GM23338 (cell line): ENCODE measurements at regions not wholly inside any gene's neighbourhood (a gene's known extent, or its start where the extent isn't known, plus 50 kb on each side); places are given as distances from the start of the nearest gene placed in this dataset.

ENCODE experiments used
- ATAC-seq: fragments of 200-7000 bp; cut with Tn5 transposase; 3 replicates; pipeline ENCODE4 v1.9.1; 2020
- DNase-seq: peaks from one replicate; pipeline ENCODE4 v3.0.0-alpha.2; 2015; ENCODE audit warnings: low spot score
- H2AFZ ChIP-seq: fragments of 200-600 bp; sonication (generic); 2 replicates; pipeline ENCODE4 v1.8.0; 2016; ENCODE audit warnings: antibody characterized with exemption, mild to moderate bottlenecking, moderate library complexity
- H3F3A ChIP-seq: fragments of 200-600 bp; sonication (generic); replicated peaks from 2 replicates; pipeline ENCODE4 v1.8.0; 2017; ENCODE audit warnings: antibody characterized with exemption, mixed run types, low read depth
- H3K27ac ChIP-seq: fragments of 200-600 bp; sonication (generic); 2 replicates; pipeline ENCODE4 v1.6.1; 2016; ENCODE audit warnings: low read depth
- H3K27me3 ChIP-seq: fragments of 200-600 bp; sonication (generic); 2 replicates; pipeline ENCODE4 v1.8.0; 2016; ENCODE audit warnings: mild to moderate bottlenecking, mixed run types, moderate library complexity; ENCODE audit not compliant: insufficient read depth
- H3K36me3 ChIP-seq: fragments of 200-600 bp; sonication (generic); 2 replicates; pipeline ENCODE4 v1.8.0; 2016; ENCODE audit warnings: mild to moderate bottlenecking; ENCODE audit not compliant: insufficient read depth
- H3K4me1 ChIP-seq: fragments of 200-600 bp; sonication (generic); 2 replicates; pipeline ENCODE4 v1.8.0; 2016; ENCODE audit warnings: mild to moderate bottlenecking, moderate library complexity; ENCODE audit not compliant: insufficient read depth
- H3K4me2 ChIP-seq: fragments of 200-600 bp; sonication (generic); 2 replicates; pipeline ENCODE4 v1.7.1; 2017; ENCODE audit warnings: mixed run types
- H3K4me3 ChIP-seq: fragments of 200-600 bp; sonication (generic); 2 replicates; pipeline ENCODE4 v1.6.1; 2016; ENCODE audit warnings: mixed run types
- H3K79me2 ChIP-seq: fragments of 200-600 bp; sonication (generic); replicated peaks from 2 replicates; pipeline ENCODE4 v1.8.0; 2017; ENCODE audit warnings: mild to moderate bottlenecking; ENCODE audit not compliant: insufficient read depth
- H3K9me2 ChIP-seq: fragments of 200-600 bp; sonication (generic); 2 replicates; pipeline ENCODE4 v1.8.0; 2017; ENCODE audit not compliant: insufficient read depth
- H4K20me1 ChIP-seq: fragments of 200-600 bp; sonication (generic); replicated peaks from 2 replicates; pipeline ENCODE4 v1.8.0; 2017; ENCODE audit warnings: mild to moderate bottlenecking; ENCODE audit not compliant: insufficient read depth
- H3K27ac Mint-ChIP-seq: 2 replicates; pipeline ENCODE4 v1.8.0; 2020; ENCODE audit warnings: inconsistent platforms, mild to moderate bottlenecking, moderate library complexity, mixed read lengths
- H3K27me3 Mint-ChIP-seq: 3 replicates; pipeline ENCODE4 v1.8.0; 2022; ENCODE audit warnings: low read depth, mild to moderate bottlenecking, moderate library complexity, mixed read lengths, inconsistent platforms; ENCODE audit not compliant: insufficient read depth, poor library complexity
- H3K36me3 Mint-ChIP-seq: 3 replicates; pipeline ENCODE4 v1.8.0; 2021; ENCODE audit warnings: low read depth, mild to moderate bottlenecking, inconsistent platforms, moderate library complexity, mixed read lengths
- H3K4me1 Mint-ChIP-seq: 3 replicates; pipeline ENCODE4 v1.8.0; 2020; ENCODE audit warnings: mild to moderate bottlenecking, inconsistent platforms, mixed read lengths
- H3K4me3 Mint-ChIP-seq: 3 replicates; pipeline ENCODE4 v1.8.0; 2021; ENCODE audit warnings: moderate library complexity, mild to moderate bottlenecking, inconsistent platforms, mixed read lengths
- H3K9me3 Mint-ChIP-seq: 3 replicates; pipeline ENCODE4 v1.8.0; 2020; ENCODE audit warnings: moderate library complexity, mild to moderate bottlenecking, inconsistent platforms, mixed read lengths
- CREB1 ChIP-seq: fragments of 250-450 bp; sonication (Bioruptor Pico); IDR thresholded peaks from 2 replicates; pipeline ENCODE4 v1.5.0; 2020; ENCODE audit warnings: low read depth, mild to moderate bottlenecking, moderate library complexity
- EZH2phosphoT487 ChIP-seq: fragments of 200-600 bp; sonication (generic); IDR thresholded peaks from one replicate; pipeline ENCODE4 v1.8.1; 2018; ENCODE audit warnings: antibody characterized with exemption; ENCODE audit not compliant: unreplicated experiment
- ZNF331 ChIP-seq: fragments of 250-450 bp; sonication (Bioruptor Pico); IDR thresholded peaks from 2 replicates; pipeline ENCODE4 v1.5.0; 2020; ENCODE audit warnings: low read depth, mild to moderate bottlenecking, moderate library complexity
- TF ChIP-seq, protein P1 (sequence below): fragments of 250-450 bp; sonication (Bioruptor Pico); IDR thresholded peaks from 2 replicates; pipeline ENCODE4 v1.5.0; 2020; ENCODE audit warnings: mild to moderate bottlenecking, moderate library complexity
- TF ChIP-seq, protein P2 (sequence below), 2 experiments: fragments of 200-600 bp in 1 of 2; sonication (generic) in 1 of 2; conservative IDR thresholded peaks; 2 replicates each; pipeline versions ENCODE4 v1.5.1 to v1.6.1; 2016 to 2017; ENCODE audit warnings: antibody characterized with exemption in 2 of 2, low read depth in 2 of 2, mild to moderate bottlenecking in 2 of 2, moderate library complexity in 1 of 2
- TF ChIP-seq, protein P3 (sequence below): IDR thresholded peaks from 2 replicates; pipeline ENCODE4 v1.6.1; 2016; ENCODE audit warnings: antibody characterized with exemption

DNA sequence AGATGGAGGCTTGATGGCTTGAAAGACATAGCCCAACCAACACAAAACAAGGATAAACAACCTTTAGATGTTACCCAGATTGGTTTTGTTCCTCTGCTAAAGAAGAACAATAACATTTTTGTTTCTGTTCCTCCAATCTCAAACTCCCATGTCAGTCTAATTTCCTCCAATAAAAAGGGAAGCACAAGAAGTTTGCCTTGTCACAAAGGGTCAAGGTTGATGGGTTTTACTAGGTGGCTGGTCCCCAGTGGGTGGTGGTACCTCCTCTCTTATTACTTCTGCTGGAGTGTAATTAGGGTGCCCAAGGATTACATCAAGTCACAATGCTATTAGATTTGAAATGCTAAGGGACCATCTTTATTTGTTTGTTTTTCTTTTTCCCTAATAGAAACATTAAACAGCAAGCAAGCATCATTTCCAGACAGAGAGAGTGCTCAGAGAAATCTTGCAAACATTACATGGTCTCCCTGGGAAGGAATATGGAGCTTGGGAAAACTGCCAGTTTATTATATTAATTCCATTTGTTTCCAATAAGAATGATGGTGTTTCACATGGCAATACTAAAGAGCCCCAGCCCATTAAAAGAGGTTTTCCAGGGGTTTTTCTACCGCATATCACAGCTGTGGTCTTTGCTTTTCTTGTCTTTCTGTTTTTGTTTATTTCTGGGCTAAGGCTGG lies 78.3 kb upstream of the AOAH start:
- no peaks in the 10 kb centered on the region; the same call in 2 of the 3 replicates for H3K9me3 Mint-ChIP-seq
- H3K36me3 ChIP-seq: no peaks in the 10 kb centered on the region
- no peaks in the 10 kb centered on the region for H3K27me3 ChIP-seq
- H3K9me2 ChIP-seq: no peaks in the 10 kb centered on the region
- ATAC-seq (no peak), DNase-seq (no peak)
- no peak overlapping the region for H3K4me3 ChIP-seq
- no peaks in the 10 kb centered on the region for H3K4me1 ChIP-seq
- TF ChIP-seq CREB1 (CRISPR knock-in tag) (no peak), ZNF331 (CRISPR knock-in tag) (no peak), EZH2phosphoT487 (no peak)
- TF ChIP-seq, protein P1, sequence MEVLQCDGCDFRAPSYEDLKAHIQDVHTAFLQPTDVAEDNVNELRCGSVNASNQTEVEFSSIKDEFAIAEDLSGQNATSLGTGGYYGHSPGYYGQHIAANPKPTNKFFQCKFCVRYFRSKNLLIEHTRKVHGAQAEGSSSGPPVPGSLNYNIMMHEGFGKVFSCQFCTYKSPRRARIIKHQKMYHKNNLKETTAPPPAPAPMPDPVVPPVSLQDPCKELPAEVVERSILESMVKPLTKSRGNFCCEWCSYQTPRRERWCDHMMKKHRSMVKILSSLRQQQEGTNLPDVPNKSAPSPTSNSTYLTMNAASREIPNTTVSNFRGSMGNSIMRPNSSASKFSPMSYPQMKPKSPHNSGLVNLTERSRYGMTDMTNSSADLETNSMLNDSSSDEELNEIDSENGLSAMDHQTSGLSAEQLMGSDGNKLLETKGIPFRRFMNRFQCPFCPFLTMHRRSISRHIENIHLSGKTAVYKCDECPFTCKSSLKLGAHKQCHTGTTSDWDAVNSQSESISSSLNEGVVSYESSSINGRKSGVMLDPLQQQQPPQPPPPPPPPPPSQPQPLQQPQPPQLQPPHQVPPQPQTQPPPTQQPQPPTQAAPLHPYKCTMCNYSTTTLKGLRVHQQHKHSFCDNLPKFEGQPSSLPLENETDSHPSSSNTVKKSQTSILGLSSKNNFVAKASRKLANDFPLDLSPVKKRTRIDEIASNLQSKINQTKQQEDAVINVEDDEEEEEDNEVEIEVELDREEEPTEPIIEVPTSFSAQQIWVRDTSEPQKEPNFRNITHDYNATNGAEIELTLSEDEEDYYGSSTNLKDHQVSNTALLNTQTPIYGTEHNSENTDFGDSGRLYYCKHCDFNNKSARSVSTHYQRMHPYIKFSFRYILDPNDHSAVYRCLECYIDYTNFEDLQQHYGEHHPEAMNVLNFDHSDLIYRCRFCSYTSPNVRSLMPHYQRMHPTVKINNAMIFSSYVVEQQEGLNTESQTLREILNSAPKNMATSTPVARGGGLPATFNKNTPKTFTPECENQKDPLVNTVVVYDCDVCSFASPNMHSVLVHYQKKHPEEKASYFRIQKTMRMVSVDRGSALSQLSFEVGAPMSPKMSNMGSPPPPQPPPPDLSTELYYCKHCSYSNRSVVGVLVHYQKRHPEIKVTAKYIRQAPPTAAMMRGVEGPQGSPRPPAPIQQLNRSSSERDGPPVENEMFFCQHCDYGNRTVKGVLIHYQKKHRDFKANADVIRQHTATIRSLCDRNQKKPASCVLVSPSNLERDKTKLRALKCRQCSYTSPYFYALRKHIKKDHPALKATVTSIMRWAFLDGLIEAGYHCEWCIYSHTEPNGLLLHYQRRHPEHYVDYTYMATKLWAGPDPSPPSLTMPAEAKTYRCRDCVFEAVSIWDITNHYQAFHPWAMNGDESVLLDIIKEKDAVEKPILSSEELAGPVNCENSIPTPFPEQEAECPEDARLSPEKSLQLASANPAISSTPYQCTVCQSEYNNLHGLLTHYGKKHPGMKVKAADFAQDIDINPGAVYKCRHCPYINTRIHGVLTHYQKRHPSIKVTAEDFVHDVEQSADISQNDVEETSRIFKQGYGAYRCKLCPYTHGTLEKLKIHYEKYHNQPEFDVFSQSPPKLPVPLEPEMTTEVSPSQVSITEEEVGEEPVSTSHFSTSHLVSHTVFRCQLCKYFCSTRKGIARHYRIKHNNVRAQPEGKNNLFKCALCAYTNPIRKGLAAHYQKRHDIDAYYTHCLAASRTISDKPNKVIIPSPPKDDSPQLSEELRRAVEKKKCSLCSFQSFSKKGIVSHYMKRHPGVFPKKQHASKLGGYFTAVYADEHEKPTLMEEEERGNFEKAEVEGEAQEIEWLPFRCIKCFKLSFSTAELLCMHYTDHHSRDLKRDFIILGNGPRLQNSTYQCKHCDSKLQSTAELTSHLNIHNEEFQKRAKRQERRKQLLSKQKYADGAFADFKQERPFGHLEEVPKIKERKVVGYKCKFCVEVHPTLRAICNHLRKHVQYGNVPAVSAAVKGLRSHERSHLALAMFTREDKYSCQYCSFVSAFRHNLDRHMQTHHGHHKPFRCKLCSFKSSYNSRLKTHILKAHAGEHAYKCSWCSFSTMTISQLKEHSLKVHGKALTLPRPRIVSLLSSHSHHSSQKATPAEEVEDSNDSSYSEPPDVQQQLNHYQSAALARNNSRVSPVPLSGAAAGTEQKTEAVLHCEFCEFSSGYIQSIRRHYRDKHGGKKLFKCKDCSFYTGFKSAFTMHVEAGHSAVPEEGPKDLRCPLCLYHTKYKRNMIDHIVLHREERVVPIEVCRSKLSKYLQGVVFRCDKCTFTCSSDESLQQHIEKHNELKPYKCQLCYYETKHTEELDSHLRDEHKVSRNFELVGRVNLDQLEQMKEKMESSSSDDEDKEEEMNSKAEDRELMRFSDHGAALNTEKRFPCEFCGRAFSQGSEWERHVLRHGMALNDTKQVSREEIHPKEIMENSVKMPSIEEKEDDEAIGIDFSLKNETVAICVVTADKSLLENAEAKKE: no peak
- TF ChIP-seq, protein P2, sequence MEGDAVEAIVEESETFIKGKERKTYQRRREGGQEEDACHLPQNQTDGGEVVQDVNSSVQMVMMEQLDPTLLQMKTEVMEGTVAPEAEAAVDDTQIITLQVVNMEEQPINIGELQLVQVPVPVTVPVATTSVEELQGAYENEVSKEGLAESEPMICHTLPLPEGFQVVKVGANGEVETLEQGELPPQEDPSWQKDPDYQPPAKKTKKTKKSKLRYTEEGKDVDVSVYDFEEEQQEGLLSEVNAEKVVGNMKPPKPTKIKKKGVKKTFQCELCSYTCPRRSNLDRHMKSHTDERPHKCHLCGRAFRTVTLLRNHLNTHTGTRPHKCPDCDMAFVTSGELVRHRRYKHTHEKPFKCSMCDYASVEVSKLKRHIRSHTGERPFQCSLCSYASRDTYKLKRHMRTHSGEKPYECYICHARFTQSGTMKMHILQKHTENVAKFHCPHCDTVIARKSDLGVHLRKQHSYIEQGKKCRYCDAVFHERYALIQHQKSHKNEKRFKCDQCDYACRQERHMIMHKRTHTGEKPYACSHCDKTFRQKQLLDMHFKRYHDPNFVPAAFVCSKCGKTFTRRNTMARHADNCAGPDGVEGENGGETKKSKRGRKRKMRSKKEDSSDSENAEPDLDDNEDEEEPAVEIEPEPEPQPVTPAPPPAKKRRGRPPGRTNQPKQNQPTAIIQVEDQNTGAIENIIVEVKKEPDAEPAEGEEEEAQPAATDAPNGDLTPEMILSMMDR (conservative IDR thresholded peaks at IDR 0.05; ENCODE audit: low read depth in 2 of 2): no peak
- TF ChIP-seq, protein P3, sequence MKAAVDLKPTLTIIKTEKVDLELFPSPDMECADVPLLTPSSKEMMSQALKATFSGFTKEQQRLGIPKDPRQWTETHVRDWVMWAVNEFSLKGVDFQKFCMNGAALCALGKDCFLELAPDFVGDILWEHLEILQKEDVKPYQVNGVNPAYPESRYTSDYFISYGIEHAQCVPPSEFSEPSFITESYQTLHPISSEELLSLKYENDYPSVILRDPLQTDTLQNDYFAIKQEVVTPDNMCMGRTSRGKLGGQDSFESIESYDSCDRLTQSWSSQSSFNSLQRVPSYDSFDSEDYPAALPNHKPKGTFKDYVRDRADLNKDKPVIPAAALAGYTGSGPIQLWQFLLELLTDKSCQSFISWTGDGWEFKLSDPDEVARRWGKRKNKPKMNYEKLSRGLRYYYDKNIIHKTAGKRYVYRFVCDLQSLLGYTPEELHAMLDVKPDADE: no peak
- H3K4me1 Mint-ChIP-seq: no peaks in the 10 kb centered on the region
- no peak overlapping the region for H3K4me3 Mint-ChIP-seq
- no peaks in the 10 kb centered on the region for H3F3A ChIP-seq
- H3K27me3 Mint-ChIP-seq: no peaks in the 10 kb centered on the region
- H4K20me1 ChIP-seq: no peaks in the 10 kb centered on the region
- no peak overlapping the region for H3K27ac ChIP-seq
- H3K27ac Mint-ChIP-seq: no peak overlapping the region
- peak overlapping the region; percentile 52; the same call in 1 of the 2 replicates for H2AFZ ChIP-seq
- no peaks in the 10 kb centered on the region for H3K79me2 ChIP-seq
- no peak overlapping the region for H3K4me2 ChIP-seq
- no peaks in the 10 kb centered on the region for H3K36me3 Mint-ChIP-seq
